Spinal cord (tissue), 9 donors: ENCODE measurements at regions not wholly inside any gene's neighbourhood (a gene's known extent, or its start where the extent isn't known, plus 50 kb on each side); places are given as distances from the start of the nearest gene placed in this dataset.

ENCODE experiments used
- DNase-seq, 6 donors: peaks; one replicate each; pipeline versions ENCODE4 v3.0.0 to v3.0.0-alpha.2; 2013 to 2015; ENCODE audit warnings: low spot score in 6 of 6, low read depth in 4 of 6
- H3K27ac ChIP-seq: one replicate; pipeline ENCODE4 v1.5.1; 2013; ENCODE audit warnings: low read depth, low read length, control low read depth
- H3K27me3 ChIP-seq: one replicate; pipeline ENCODE4 v1.6.1; 2013; ENCODE audit warnings: low read length; ENCODE audit not compliant: control insufficient read depth, insufficient read depth
- H3K36me3 ChIP-seq: one replicate; pipeline ENCODE4 v1.6.1; 2013; ENCODE audit warnings: low read length; ENCODE audit not compliant: control insufficient read depth, insufficient read depth
- H3K4me1 ChIP-seq: one replicate; pipeline ENCODE4 v1.6.1; 2013; ENCODE audit warnings: low read length; ENCODE audit not compliant: control insufficient read depth, insufficient read depth
- H3K4me3 ChIP-seq: one replicate; pipeline ENCODE4 v1.5.1; 2013; ENCODE audit warnings: low read depth, low read length, control low read depth
- H3K9me3 ChIP-seq: one replicate; pipeline ENCODE4 v1.6.1; 2013; ENCODE audit warnings: low read length; ENCODE audit not compliant: control insufficient read depth, insufficient read depth
- WGBS: methylation state at CpG from one replicate; pipeline ENCODE4 v1.1.5; 2013; ENCODE audit warnings: missing lambda C conversion rate; ENCODE audit not compliant: insufficient coverage; 5-methylcytosine and 5-hydroxymethylcytosine counted together
- donor health status: healthy.

DNA sequence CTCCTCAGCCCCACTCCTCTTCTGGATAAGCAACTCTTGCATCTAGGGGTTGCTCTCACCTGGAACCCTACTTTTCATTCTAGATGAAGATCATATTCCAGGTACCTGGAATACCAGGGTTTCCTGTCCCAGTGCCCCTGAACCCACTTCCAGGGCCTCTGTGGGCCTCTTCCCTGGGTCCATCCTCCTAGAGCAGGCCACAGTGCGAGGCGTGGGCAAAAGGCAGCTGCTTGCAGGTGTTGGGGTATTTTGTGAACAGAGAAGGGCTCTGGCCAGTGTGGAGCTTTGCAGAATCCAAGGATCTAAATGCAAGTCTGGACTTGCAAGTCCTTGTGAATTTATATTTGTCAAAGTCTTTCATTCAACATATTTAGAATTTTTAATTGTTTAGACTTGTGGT lies 240.4 kb upstream of the POU3F1 start:
- H3K36me3 ChIP-seq: no peaks in the 10 kb centered on the region
- H3K27me3 ChIP-seq: peaks cover 13% of the 10 kb centered on the region
- DNase-seq: no peak
- no peak overlapping the region for H3K4me3 ChIP-seq
- H3K27ac ChIP-seq: peak overlapping the region; percentile 6
- no CpG with 5 or more reads among the region's 2 CpGs for WGBS
- peaks cover 15% of the 10 kb centered on the region for H3K4me1 ChIP-seq
- H3K9me3 ChIP-seq: no peaks in the 10 kb centered on the region

DNA sequence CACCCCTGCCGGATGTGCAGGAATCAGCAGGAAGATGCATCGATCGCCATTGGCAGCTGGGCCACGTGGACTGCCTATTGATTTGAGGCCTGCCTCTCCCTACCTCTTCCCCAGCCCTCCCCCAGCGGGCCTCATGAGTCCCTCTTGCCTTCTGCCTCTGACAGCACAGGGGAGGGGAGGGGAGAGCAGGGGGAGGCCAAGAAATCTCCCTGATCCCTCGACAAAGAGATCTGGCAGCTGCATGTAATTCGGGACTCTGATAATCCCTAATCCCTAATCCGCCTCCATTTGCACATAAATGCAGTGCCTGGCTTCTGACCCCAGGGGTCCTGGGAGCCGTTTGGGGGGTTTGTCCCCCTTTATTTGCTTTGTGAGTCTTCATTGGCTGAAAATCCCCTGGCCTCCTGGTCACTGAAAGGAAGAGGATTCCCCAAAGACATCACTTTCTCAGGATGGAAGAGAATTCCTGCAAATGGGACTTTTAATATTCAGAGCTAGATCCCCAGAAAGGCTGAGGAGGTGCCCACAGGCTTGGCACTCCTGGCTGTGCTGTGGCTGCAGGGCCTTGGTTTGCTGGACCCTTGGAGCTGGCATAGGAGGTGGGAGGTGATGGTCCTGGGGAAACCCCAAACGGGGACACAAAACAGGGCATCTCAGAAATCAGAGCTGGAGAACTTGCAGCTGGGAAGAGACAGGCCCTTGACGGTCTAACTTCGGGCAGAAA lies 239.4 kb upstream of the POU3F1 start:
- Histone ChIP-seq H3K27me3 (peaks cover 10% of the 10 kb centered on the region), H3K4me3 (no peak overlapping the region), H3K27ac (no peak overlapping the region), H3K36me3 (no peaks in the 10 kb centered on the region), H3K9me3 (no peaks in the 10 kb centered on the region), H3K4me1 (peaks cover 9% of the 10 kb centered on the region)
- DNase-seq: no peak
- 48% methylated on average over 2 of the region's 12 CpGs for whole genome bisulfite sequencing

DNA sequence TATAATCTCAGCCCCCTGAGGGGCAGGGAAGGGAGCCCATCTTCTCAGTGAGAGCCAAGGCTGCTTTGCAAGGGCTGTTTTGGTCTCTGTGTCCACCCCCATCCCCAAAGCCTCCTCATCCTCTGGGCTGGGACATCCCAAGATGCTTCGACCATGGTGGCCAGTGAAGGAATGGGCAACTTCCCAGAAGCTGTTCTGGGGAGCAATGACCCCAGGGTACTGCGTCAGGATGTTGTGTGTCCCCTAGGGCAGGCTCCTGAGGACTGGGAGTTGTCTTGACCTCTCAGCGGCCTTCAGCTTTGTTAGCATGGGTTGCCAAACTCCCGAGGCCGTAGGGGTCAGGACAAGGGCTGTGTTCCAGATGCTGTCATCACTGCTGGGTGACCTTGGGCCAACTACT lies 238.4 kb upstream of the POU3F1 start:
- H3K36me3 ChIP-seq: no peaks in the 10 kb centered on the region
- no peak overlapping the region for H3K4me3 ChIP-seq
- no peak overlapping the region for H3K27ac ChIP-seq
- no peaks in the 10 kb centered on the region for H3K9me3 ChIP-seq
- H3K27me3 ChIP-seq: peaks cover 10% of the 10 kb centered on the region
- WGBS: 74% methylated on average over 3 of the region's 5 CpGs
- DNase-seq: no peak
- H3K4me1 ChIP-seq: peaks cover 9% of the 10 kb centered on the region

DNA sequence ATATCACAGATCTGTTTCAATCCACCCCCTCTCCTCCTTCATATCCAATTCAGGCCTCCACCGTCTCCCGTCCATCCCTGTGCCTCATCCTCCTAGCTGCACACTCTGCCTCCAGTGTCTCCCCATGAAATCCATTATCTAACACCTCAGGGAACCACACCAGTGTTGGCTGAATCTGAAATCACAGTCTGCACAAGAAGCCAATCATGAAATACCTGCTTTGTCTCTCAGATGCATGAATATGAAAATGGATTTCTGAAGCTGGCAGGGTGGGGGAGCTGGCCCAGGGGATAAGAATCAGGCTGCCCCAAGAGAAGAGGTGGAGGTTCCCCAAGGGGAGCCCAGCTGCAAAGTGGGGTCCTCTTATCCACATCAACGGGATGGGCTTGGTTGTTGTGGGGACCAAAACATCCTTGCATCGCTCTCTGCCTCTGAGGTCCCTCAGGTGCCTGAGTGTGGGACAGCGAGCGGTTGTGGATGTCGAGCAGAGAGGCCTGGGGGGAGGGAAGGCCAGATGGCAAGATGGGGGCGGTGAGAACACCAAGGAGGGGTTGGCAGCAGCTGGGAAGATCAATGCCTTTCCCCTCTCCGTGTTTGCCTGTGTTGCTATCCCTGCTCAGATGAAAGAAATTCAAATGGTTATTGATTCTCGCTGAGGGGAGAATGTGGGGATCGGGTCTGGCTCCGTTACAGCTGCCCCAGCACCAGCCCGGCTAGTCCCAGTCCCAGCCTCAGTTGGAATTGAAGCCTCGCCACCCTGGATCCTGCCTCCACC lies 237.3 kb upstream of the POU3F1 start:
- Histone ChIP-seq H3K9me3 (no peaks in the 10 kb centered on the region), H3K4me1 (peaks cover 9% of the 10 kb centered on the region), H3K27me3 (peaks cover 10% of the 10 kb centered on the region), H3K36me3 (no peaks in the 10 kb centered on the region), H3K4me3 (no peak overlapping the region), H3K27ac (no peak overlapping the region)
- WGBS: 61% methylated on average over 12 of the region's 14 CpGs
- DNase-seq: no peak

DNA sequence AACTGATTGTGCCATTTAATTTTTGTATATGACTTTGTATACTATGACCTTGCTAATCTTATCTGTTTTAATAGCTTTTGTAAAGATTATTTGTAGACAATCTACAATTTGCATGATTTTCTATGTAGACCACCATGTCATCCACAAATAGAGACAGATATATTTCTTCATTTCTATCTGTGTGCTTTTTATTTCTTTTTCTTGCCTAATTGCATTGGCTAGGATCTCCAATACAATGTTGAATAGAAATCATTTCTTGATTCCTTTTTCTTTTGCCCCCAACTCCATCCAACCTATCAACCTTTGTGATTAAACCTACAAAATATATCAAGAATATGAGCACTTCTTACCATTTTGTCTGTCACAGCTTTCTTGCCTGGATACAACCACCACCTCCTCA lies 232.6 kb upstream of the POU3F1 start:
- Histone ChIP-seq H3K4me3 (no peak overlapping the region), H3K36me3 (no peaks in the 10 kb centered on the region), H3K9me3 (no peaks in the 10 kb centered on the region), H3K4me1 (peaks cover 16% of the 10 kb centered on the region), H3K27ac (no peak overlapping the region), H3K27me3 (peaks cover 2% of the 10 kb centered on the region)
- DNase-seq: no peak

DNA sequence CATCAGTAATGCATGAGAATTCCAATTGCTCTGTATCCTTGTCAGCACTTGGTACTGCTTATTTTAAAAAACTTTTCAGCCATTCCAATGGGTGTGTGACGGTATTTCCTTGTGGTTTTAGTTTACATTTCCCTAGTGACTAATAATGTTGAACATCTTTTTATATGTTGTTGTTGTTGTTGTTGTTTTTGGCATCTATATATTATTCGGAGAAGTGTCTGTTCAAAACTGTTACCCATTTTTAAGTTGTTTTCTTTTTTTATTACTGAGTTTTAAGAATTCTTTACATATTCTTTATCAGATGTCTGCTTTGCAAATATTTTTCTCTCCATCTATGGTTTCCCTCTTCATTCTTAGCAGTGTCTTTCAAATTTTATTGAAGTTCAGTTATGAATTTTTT lies 231.1 kb upstream of the POU3F1 start:
- no peak overlapping the region for H3K27ac ChIP-seq
- H3K4me1 ChIP-seq: peaks cover 18% of the 10 kb centered on the region
- H3K27me3 ChIP-seq: peaks cover 2% of the 10 kb centered on the region
- H3K9me3 ChIP-seq: no peaks in the 10 kb centered on the region
- no peaks in the 10 kb centered on the region for H3K36me3 ChIP-seq
- H3K4me3 ChIP-seq: no peak overlapping the region
- no CpG with 5 or more reads among the region's 2 CpGs for WGBS
- no peak for DNase-seq

DNA sequence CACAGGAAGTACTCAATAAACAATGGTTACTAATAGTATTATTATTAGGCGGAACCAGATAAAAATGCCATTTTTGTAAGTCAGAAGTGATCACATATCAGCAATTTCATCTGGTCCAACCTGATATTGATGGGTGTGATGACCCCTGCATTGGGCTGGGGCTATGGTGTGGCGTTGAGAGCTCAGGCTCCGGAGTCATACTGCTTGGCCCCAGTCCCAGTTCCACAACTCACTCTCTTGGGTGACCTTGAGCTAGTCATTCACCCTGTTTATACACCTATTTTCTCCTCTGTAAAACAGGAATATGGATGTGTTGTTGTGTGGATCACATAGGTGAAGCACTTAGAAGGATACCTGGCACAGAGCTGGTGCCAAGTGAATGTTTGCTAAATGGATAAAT lies 229.4 kb upstream of the POU3F1 start:
- no CpG with 5 or more reads among the region's 3 CpGs for WGBS
- H3K4me1 ChIP-seq: peaks cover 25% of the 10 kb centered on the region
- no peak overlapping the region for H3K27ac ChIP-seq
- no peak for DNase-seq
- no peaks in the 10 kb centered on the region for H3K9me3 ChIP-seq
- H3K36me3 ChIP-seq: no peaks in the 10 kb centered on the region
- H3K4me3 ChIP-seq: no peak overlapping the region
- peaks cover 7% of the 10 kb centered on the region for H3K27me3 ChIP-seq

DNA sequence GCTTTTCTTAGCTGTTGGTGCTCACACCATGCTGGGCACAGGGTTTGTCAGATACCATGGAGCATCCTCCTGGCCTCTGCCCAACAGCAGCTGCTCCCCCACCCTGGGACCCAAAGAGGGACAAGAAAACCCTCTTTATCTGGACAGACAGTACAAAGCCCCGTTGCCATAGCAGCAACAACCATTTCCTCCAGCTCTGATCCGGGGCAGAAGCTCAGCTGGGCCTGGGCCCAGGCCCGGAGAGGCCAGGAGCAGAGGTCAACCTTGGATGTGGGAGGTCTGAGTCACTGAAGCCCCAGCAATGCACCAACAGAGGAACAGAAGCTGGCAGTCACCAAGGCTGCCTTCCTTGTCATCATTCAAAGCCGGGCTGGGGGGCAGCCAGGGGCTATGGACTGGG lies 228.4 kb upstream of the POU3F1 start:
- 12% methylated on average over 4 of the region's 4 CpGs for WGBS
- peak overlapping the region; percentile 29 for H3K27ac ChIP-seq
- no peak overlapping the region for H3K4me3 ChIP-seq
- H3K4me1 ChIP-seq: peaks cover 26% of the 10 kb centered on the region
- no peaks in the 10 kb centered on the region for H3K9me3 ChIP-seq
- H3K27me3 ChIP-seq: peaks cover 7% of the 10 kb centered on the region
- peak in 2 of 6 donors; percentile 57 to 75 for DNase-seq
- H3K36me3 ChIP-seq: no peaks in the 10 kb centered on the region

DNA sequence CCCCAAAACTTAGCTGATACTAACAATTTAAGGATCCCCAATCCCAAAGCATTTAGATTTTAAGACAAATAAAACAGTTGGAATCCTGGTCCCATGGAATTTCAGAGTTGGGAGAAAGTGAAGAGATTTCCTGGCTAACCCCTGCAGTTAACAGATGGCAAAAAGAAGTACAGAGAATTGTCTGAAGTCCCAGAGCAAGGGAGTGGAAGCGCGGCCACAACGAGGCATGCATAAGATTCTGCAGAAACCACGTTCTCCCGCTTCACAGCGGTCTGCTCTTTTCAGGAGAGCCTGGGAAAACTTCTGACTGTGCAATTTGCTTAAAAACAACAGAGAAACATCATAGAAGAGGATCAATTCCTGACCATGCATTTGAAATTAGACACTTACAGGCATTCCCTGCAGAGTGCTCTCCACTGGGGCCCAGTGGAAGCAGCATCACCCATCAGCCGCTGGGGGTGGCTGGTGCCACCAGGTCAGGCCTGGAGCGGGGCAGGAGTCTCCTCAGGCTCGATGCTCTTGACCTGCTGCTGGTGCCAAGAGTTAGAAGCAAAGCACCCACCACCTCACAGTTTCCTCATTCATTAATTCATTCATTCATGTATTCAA lies 226.7 kb upstream of the POU3F1 start:
- peaks cover 26% of the 10 kb centered on the region for H3K4me1 ChIP-seq
- H3K9me3 ChIP-seq: no peaks in the 10 kb centered on the region
- DNase-seq: peak in 2 of 6 donors; percentile 61 to 70
- WGBS: 41% methylated on average over 6 of the region's 9 CpGs
- no peaks in the 10 kb centered on the region for H3K36me3 ChIP-seq
- no peak overlapping the region for H3K4me3 ChIP-seq
- H3K27ac ChIP-seq: no peak overlapping the region
- H3K27me3 ChIP-seq: peaks cover 16% of the 10 kb centered on the region
